ENCODE measurements at regions not wholly inside any gene's neighbourhood (a gene's known extent, or its start where the extent isn't known, plus 50 kb on each side); places are given as distances from the start of the nearest gene placed in this dataset.

- no peak overlapping the region for H3K4me3 ChIP-seq
- H3K27me3 ChIP-seq (ENCODE audit: control insufficient read depth in 3 of 3, insufficient read depth in 3 of 3, low read length in 2 of 3) = no peaks in the 10 kb centered on the region
- H3K27ac ChIP-seq (ENCODE audit: low read depth in 1 of 2, low read length in 1 of 2) = no peak overlapping the region
- H3K36me3 ChIP-seq (ENCODE audit: control insufficient read depth in 4 of 4, insufficient read depth in 4 of 4, low read length in 4 of 4) = no peaks in the 10 kb centered on the region
- TF ChIP-seq CTCF (IDR thresholded peaks at IDR 0.05; ENCODE audit: control extremely low read depth, extremely low read depth) = no peak
- WGBS, 2 donors = 10 to 13% methylated on average over 1 of the region's 1 CpG
- DNase-seq (no peak), ATAC-seq (ENCODE audit: insufficient read depth, low FRiP score) (no peak)
- H3K9ac ChIP-seq (ENCODE audit: insufficient read depth in 1 of 2, low read length in 2 of 2) = no peak overlapping the region
- peaks cover 0 to 4% (median 2%) of the 10 kb centered on the region in 4 donors for H3K9me3 ChIP-seq (ENCODE audit: control insufficient read depth in 4 of 4, insufficient read depth in 3 of 4, low read length in 3 of 4)
- no peaks in the 10 kb centered on the region for H3K4me1 ChIP-seq (ENCODE audit: control insufficient read depth in 5 of 5, insufficient read depth in 5 of 5, low read length in 5 of 5)
Measured at GRCh38 chr1:177800400-177801088, 169.3 kb downstream of the SEC16B start.

- H3K4me1 ChIP-seq (ENCODE audit: control insufficient read depth in 5 of 5, insufficient read depth in 5 of 5, low read length in 5 of 5) = no peaks in the 10 kb centered on the region
- WGBS, 2 donors = 82 to 84% methylated on average over 4 of the region's 4 CpGs
- H3K9me3 ChIP-seq (ENCODE audit: control insufficient read depth in 4 of 4, insufficient read depth in 3 of 4, low read length in 3 of 4) = peaks cover 0 to 4% (median 2%) of the 10 kb centered on the region in 4 donors
- H3K36me3 ChIP-seq (ENCODE audit: control insufficient read depth in 4 of 4, insufficient read depth in 4 of 4, low read length in 4 of 4) = no peaks in the 10 kb centered on the region
- no peak for ATAC-seq (ENCODE audit: insufficient read depth, low FRiP score)
- TF ChIP-seq CTCF (IDR thresholded peaks at IDR 0.05; ENCODE audit: control extremely low read depth, extremely low read depth) = no peak
- H3K4me3 ChIP-seq = no peak overlapping the region
- H3K27ac ChIP-seq (ENCODE audit: low read depth in 1 of 2, low read length in 1 of 2) = no peak overlapping the region
- no peaks in the 10 kb centered on the region for H3K27me3 ChIP-seq (ENCODE audit: control insufficient read depth in 3 of 3, insufficient read depth in 3 of 3, low read length in 2 of 3)
- DNase-seq = no peak
- no peak overlapping the region for H3K9ac ChIP-seq (ENCODE audit: insufficient read depth in 1 of 2, low read length in 2 of 2)
Measured at GRCh38 chr1:177799746-177800145, 170.1 kb downstream of the SEC16B start.

- Histone ChIP-seq H3K9me3 (ENCODE audit: control insufficient read depth in 4 of 4, insufficient read depth in 3 of 4, low read length in 3 of 4) (peaks cover 0 to 3% (median 1%) of the 10 kb centered on the region in 4 donors), H3K4me3 (no peak overlapping the region), H3K9ac (ENCODE audit: insufficient read depth in 1 of 2, low read length in 2 of 2) (no peak overlapping the region), H3K27me3 (ENCODE audit: control insufficient read depth in 3 of 3, insufficient read depth in 3 of 3, low read length in 2 of 3) (no peaks in the 10 kb centered on the region), H3K36me3 (ENCODE audit: control insufficient read depth in 4 of 4, insufficient read depth in 4 of 4, low read length in 4 of 4) (no peaks in the 10 kb centered on the region), H3K27ac (ENCODE audit: low read depth in 1 of 2, low read length in 1 of 2) (no peak overlapping the region), H3K4me1 (ENCODE audit: control insufficient read depth in 5 of 5, insufficient read depth in 5 of 5, low read length in 5 of 5) (no peaks in the 10 kb centered on the region)
- no peak for TF ChIP-seq CTCF (IDR thresholded peaks at IDR 0.05; ENCODE audit: control extremely low read depth, extremely low read depth)
- no peak for ATAC-seq (ENCODE audit: insufficient read depth, low FRiP score)
- no peak for DNase-seq
- 66 to 75% methylated on average over 3 of the region's 3 CpGs for WGBS, 2 donors
Measured at GRCh38 chr1:177798614-177799013, 171.2 kb downstream of the SEC16B start.

- H3K4me3 ChIP-seq = no peak overlapping the region
- no peak overlapping the region for H3K9ac ChIP-seq (ENCODE audit: insufficient read depth in 1 of 2, low read length in 2 of 2)
- no peaks in the 10 kb centered on the region for H3K36me3 ChIP-seq (ENCODE audit: control insufficient read depth in 4 of 4, insufficient read depth in 4 of 4, low read length in 4 of 4)
- H3K9me3 ChIP-seq (ENCODE audit: control insufficient read depth in 4 of 4, insufficient read depth in 3 of 4, low read length in 3 of 4) = peaks cover 0 to 2% (median 0%) of the 10 kb centered on the region in 4 donors
- no peak for TF ChIP-seq CTCF (IDR thresholded peaks at IDR 0.05; ENCODE audit: control extremely low read depth, extremely low read depth)
- no peak overlapping the region for H3K27ac ChIP-seq (ENCODE audit: low read depth in 1 of 2, low read length in 1 of 2)
- H3K4me1 ChIP-seq (ENCODE audit: control insufficient read depth in 5 of 5, insufficient read depth in 5 of 5, low read length in 5 of 5) = no peaks in the 10 kb centered on the region
- no peaks in the 10 kb centered on the region for H3K27me3 ChIP-seq (ENCODE audit: control insufficient read depth in 3 of 3, insufficient read depth in 3 of 3, low read length in 2 of 3)
- 91 to 95% methylated on average over 2 of the region's 2 CpGs for WGBS, 2 donors
- ATAC-seq (ENCODE audit: insufficient read depth, low FRiP score) (no peak), DNase-seq (no peak)
Measured at GRCh38 chr1:177796561-177796960, 173.3 kb downstream of the SEC16B start.

Data from lung (tissue), 11 donors.